ENCODE measurements at regions not wholly inside any gene's neighbourhood (a gene's known extent, or its start where the extent isn't known, plus 50 kb on each side); places are given as distances from the start of the nearest gene placed in this dataset.

DNA sequence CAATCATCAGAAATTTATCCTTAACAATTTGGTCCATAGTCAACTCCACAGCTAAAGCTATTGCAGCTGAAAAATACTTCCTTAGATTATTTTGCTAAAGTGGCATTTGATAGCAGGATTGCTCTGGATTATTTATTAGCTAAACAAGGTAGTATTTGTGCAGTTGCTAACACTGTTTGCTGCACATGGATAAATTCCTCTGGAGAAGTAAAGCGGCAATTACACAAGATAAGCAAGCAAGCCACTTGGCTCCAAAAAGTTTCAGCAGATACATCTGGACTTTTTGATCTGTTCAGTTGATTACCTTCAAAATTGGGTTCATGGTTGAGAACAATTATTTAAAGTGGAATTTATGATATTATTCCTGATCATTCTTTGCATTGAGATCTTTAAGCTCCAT, 971.5 kb downstream of the C4orf33 start:
- no peaks in the 10 kb centered on the region for H4K20me1 ChIP-seq (ENCODE audit: insufficient read depth, poor library complexity, severe bottlenecking)
- no peaks in the 10 kb centered on the region for H3K79me2 ChIP-seq
- H2AFZ ChIP-seq: peak overlapping the region; percentile 8
- peaks cover 3% of the 10 kb centered on the region for H3K4me1 ChIP-seq (ENCODE audit: insufficient read depth)
- no peaks in the 10 kb centered on the region for H3K36me3 ChIP-seq (replicated peaks; ENCODE audit: insufficient read depth, low read depth)
- no peaks in the 10 kb centered on the region for H3K9me2 ChIP-seq (replicated peaks; ENCODE audit: insufficient read depth)
- no peaks in the 10 kb centered on the region for H3K27me3 ChIP-seq
- no peak overlapping the region for H3K4me2 ChIP-seq
- no peak for DNase-seq (ENCODE audit: low spot score)
- 84% methylated on average over 1 of the region's 1 CpG for WGBS (ENCODE audit: low lambda C conversion rate, missing lambda C conversion rate)
- no peak overlapping the region for H3K4me3 ChIP-seq
- TF ChIP-seq EZH2phosphoT487 (IDR thresholded peaks at IDR 0.05; ENCODE audit: low read depth, severe bottlenecking, unreplicated experiment) (no peak), EZH2 (IDR thresholded peaks at IDR 0.05; ENCODE audit: borderline replicate concordance) (no peak)
- TF ChIP-seq, protein P1, sequence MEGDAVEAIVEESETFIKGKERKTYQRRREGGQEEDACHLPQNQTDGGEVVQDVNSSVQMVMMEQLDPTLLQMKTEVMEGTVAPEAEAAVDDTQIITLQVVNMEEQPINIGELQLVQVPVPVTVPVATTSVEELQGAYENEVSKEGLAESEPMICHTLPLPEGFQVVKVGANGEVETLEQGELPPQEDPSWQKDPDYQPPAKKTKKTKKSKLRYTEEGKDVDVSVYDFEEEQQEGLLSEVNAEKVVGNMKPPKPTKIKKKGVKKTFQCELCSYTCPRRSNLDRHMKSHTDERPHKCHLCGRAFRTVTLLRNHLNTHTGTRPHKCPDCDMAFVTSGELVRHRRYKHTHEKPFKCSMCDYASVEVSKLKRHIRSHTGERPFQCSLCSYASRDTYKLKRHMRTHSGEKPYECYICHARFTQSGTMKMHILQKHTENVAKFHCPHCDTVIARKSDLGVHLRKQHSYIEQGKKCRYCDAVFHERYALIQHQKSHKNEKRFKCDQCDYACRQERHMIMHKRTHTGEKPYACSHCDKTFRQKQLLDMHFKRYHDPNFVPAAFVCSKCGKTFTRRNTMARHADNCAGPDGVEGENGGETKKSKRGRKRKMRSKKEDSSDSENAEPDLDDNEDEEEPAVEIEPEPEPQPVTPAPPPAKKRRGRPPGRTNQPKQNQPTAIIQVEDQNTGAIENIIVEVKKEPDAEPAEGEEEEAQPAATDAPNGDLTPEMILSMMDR (IDR thresholded peaks at IDR 0.05; ENCODE audit: poor library complexity): no peak
- H3K9me3 ChIP-seq (ENCODE audit: low read depth): no peaks in the 10 kb centered on the region
- no peak overlapping the region for H3K27ac ChIP-seq

DNA sequence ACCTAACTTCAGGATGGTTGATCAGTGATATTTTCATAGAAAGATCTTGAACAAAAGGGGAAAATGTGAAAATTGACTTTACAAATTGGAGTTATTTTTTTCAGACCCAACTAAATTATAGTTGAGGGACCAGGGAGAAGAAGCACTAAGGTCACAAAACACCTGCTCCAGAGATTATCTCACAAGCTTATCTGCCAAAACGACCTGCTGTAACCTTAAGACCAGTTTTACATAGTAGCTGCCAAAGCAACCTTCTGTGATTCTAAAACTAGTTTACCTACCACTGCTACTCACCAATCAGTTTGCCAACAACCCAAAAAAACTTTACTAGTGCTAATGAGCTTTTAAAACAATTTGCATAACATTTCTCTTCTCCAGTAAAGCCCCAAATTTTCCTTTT, 972.1 kb downstream of the C4orf33 start:
- Histone ChIP-seq H3K4me2 (no peak overlapping the region), H3K27ac (no peak overlapping the region), H2AFZ (peak overlapping the region; percentile 8), H3K9me2 (replicated peaks; ENCODE audit: insufficient read depth) (no peaks in the 10 kb centered on the region), H4K20me1 (ENCODE audit: insufficient read depth, poor library complexity, severe bottlenecking) (no peaks in the 10 kb centered on the region), H3K9me3 (ENCODE audit: low read depth) (no peaks in the 10 kb centered on the region), H3K4me1 (ENCODE audit: insufficient read depth) (peaks cover 8% of the 10 kb centered on the region), H3K79me2 (no peaks in the 10 kb centered on the region), H3K36me3 (replicated peaks; ENCODE audit: insufficient read depth, low read depth) (no peaks in the 10 kb centered on the region), H3K4me3 (no peak overlapping the region), H3K27me3 (no peaks in the 10 kb centered on the region)
- TF ChIP-seq EZH2 (IDR thresholded peaks at IDR 0.05; ENCODE audit: borderline replicate concordance) (no peak), EZH2phosphoT487 (IDR thresholded peaks at IDR 0.05; ENCODE audit: low read depth, severe bottlenecking, unreplicated experiment) (no peak)
- TF ChIP-seq, protein P1 (IDR thresholded peaks at IDR 0.05; ENCODE audit: poor library complexity): no peak
- 5% methylated on average over 1 of the region's 1 CpG for WGBS (ENCODE audit: low lambda C conversion rate, missing lambda C conversion rate)
- DNase-seq (ENCODE audit: low spot score): no peak

DNA sequence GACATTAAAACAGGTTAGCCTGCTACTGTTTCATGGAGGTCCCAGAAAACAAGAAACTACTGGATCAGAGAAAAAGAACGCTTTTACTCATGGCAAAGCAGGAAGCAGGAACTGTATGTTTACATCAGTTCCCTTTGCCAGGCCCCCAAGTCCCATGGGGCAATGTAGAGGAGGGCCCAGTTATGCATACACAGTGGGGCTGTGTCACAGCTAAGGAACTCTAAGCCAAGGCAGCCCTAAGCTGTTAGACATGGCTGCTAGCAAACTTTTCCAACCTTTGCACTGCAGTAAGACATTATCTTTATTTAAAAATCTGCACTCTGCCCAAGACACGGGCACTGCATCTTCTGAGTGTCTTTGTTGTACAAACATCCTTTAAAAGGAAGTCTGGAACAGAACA, 975.8 kb downstream of the C4orf33 start:
- Histone ChIP-seq H3K9me3 (ENCODE audit: low read depth) (no peaks in the 10 kb centered on the region), H3K4me3 (no peak overlapping the region), H3K27ac (peak overlapping the region; percentile 79), H3K4me1 (ENCODE audit: insufficient read depth) (peaks cover 8% of the 10 kb centered on the region), H3K79me2 (no peaks in the 10 kb centered on the region), H4K20me1 (ENCODE audit: insufficient read depth, poor library complexity, severe bottlenecking) (no peaks in the 10 kb centered on the region), H3K27me3 (no peaks in the 10 kb centered on the region), H2AFZ (peak overlapping the region; percentile 14), H3K36me3 (replicated peaks; ENCODE audit: insufficient read depth, low read depth) (no peaks in the 10 kb centered on the region), H3K9me2 (replicated peaks; ENCODE audit: insufficient read depth) (no peaks in the 10 kb centered on the region), H3K4me2 (no peak overlapping the region)
- 68% methylated on average over 2 of the region's 2 CpGs for WGBS (ENCODE audit: low lambda C conversion rate, missing lambda C conversion rate)
- peak; percentile 59 for DNase-seq (ENCODE audit: low spot score)
- TF ChIP-seq EZH2 (IDR thresholded peaks at IDR 0.05; ENCODE audit: borderline replicate concordance) (no peak), EZH2phosphoT487 (IDR thresholded peaks at IDR 0.05; ENCODE audit: low read depth, severe bottlenecking, unreplicated experiment) (no peak)
- TF ChIP-seq, protein P1 (IDR thresholded peaks at IDR 0.05; ENCODE audit: poor library complexity): no peak

All from hepatocyte (in vitro differentiated cells).